Cardiac septum (tissue), 1 donor: ENCODE measurements at regions not wholly inside any gene's neighbourhood (a gene's known extent, or its start where the extent isn't known, plus 50 kb on each side); places are given as distances from the start of the nearest gene placed in this dataset.
"Not testable (repeated sequence)": the region's sequence is repeated elsewhere in the genome, so short reads cannot be mapped to it uniquely, and the experiment has no call there.

Experiments used
- DNase-seq: peaks from one replicate; pipeline ENCODE4 v3.0.0-alpha.2; 2020; ENCODE audit warnings: low spot score
- intact Hi-C: fragments of 100-400 bp; cut with DNase I; formaldehyde crosslinking; loops from one replicate; pipeline ENCODE4 v1.14.0; 2022
- donor health status: DM: no; HTN: no; CAD: no.

- DNase-seq, result no peak
- intact Hi-C loops, result no loop called here
These were observed 68.9 kb upstream of the TSPAN2 start for GRCh38 chr1:115158181-115158580.

GRCh38 chr1:115156826-115157468 is 67.6 kb upstream of the TSPAN2 start:
- DNase-seq, result no peak
- intact Hi-C loops, result no loop called here

- no peak for DNase-seq
- intact Hi-C loops, result no loop called here
These were observed 64.8 kb upstream of the TSPAN2 start for GRCh38 chr1:115153966-115154557.

GRCh38 chr1:115147928-115148327 is 58.6 kb upstream of the TSPAN2 start:
- intact Hi-C loops, DNase-seq: not testable (repeated sequence)

GRCh38 chr1:115145226-115145625 is 55.9 kb upstream of the TSPAN2 start:
- intact Hi-C loops, result no loop called here
- no peak for DNase-seq

- no peak for DNase-seq
- intact Hi-C loops, result loop anchor here (5.0 kb wide), 2 partner anchors 38 to 198 kb away; no protein-coding TSS in a partner anchor
These were observed 54.9 kb upstream of the TSPAN2 start for GRCh38 chr1:115144176-115144575.

GRCh38 chr1:115142616-115143015 is 53.3 kb upstream of the TSPAN2 start:
- intact Hi-C loops, result loop anchor here (5.0 kb wide), 2 partner anchors 40 to 200 kb away; no protein-coding TSS in a partner anchor
- no peak for DNase-seq

- DNase-seq, result no peak
- intact Hi-C loops, result loop anchor here (5.0 kb wide), 2 partner anchors 41 to 201 kb away; no protein-coding TSS in a partner anchor
These were observed 51.8 kb upstream of the TSPAN2 start for GRCh38 chr1:115141145-115141454.

GRCh38 chr1:115140442-115141144 is 51.3 kb upstream of the TSPAN2 start:
- intact Hi-C loops, result loop anchor here (5.0 kb wide), 2 partner anchors 42 to 202 kb away; no protein-coding TSS in a partner anchor

GRCh38 chr1:115139381-115139780 is 50.1 kb upstream of the TSPAN2 start:
- DNase-seq, result no peak
- intact Hi-C loops, result loop anchor here (2.0 to 5.0 kb wide), 2 partner anchors 138 to 367 kb away; no protein-coding TSS in a partner anchor

More at GRCh38 chr1:115140442-115141144, 51.3 kb upstream of the TSPAN2 start:
- no peak for DNase-seq
